Lower leg skin (tissue), 3 donors: ENCODE measurements at regions not wholly inside any gene's neighbourhood (a gene's known extent, or its start where the extent isn't known, plus 50 kb on each side); places are given as distances from the start of the nearest gene placed in this dataset.

ENCODE experiments used
- CTCF ChIP-seq, 3 donors: fragments of 450-650 bp; IDR thresholded peaks; one replicate each; pipeline ENCODE4 v1.5.1; 2016; ENCODE audit warnings: antibody characterized with exemption in 3 of 3, mild to moderate bottlenecking in 3 of 3, moderate library complexity in 2 of 3
- POLR2A ChIP-seq, 2 donors: fragments of 450-650 bp; IDR thresholded peaks; one replicate each; pipeline ENCODE4 v1.6.1; 2016 to 2017; ENCODE audit warnings: antibody characterized with exemption in 2 of 2, mild to moderate bottlenecking in 1 of 2, moderate library complexity in 1 of 2

- TF ChIP-seq CTCF (IDR thresholded peaks at IDR 0.05) (no peak), POLR2A (IDR thresholded peaks at IDR 0.05) (no peak)
Measured at GRCh38 chr4:14835288-14835687, 167.0 kb upstream of the CPEB2 start.
